Immature natural killer cell (primary cell): ENCODE measurements at regions not wholly inside any gene's neighbourhood (a gene's known extent, or its start where the extent isn't known, plus 50 kb on each side); places are given as distances from the start of the nearest gene placed in this dataset.
"Not testable (repeated sequence)": the region's sequence is repeated elsewhere in the genome, so short reads cannot be mapped to it uniquely, and the experiment has no call there.

Experiments used
- DNase-seq, 3 donors: peaks; one replicate each; pipeline ENCODE4 v3.0.0; 2022; ENCODE audit warnings: mixed read lengths in 1 of 3
- H3K27ac Mint-ChIP-seq, 6 donors: one replicate each; pipeline ENCODE4 v1.8.0; 2020; ENCODE audit warnings: mixed read lengths in 6 of 6, mild to moderate bottlenecking in 5 of 6, inconsistent platforms in 4 of 6, moderate library complexity in 3 of 6
- H3K27me3 Mint-ChIP-seq, 3 donors: one replicate each; pipeline ENCODE4 v1.8.0; 2020 to 2021; ENCODE audit warnings: low read depth in 3 of 3, mild to moderate bottlenecking in 3 of 3, mixed read lengths in 3 of 3, moderate library complexity in 3 of 3, inconsistent platforms in 1 of 3
- H3K36me3 Mint-ChIP-seq, 3 donors: one replicate each; pipeline ENCODE4 v1.8.0; 2020; ENCODE audit warnings: mixed read lengths in 3 of 3, inconsistent platforms in 2 of 3, mild to moderate bottlenecking in 2 of 3
- H3K4me1 Mint-ChIP-seq, 2 donors: one replicate each; pipeline ENCODE4 v1.8.0; 2020; ENCODE audit warnings: inconsistent platforms in 2 of 2, mild to moderate bottlenecking in 2 of 2, mixed read lengths in 2 of 2, moderate library complexity in 1 of 2
- H3K4me3 Mint-ChIP-seq, 5 donors: one replicate each; pipeline ENCODE4 v1.8.0; 2020; ENCODE audit warnings: mild to moderate bottlenecking in 5 of 5, mixed read lengths in 5 of 5, inconsistent platforms in 3 of 5, moderate library complexity in 3 of 5
- H3K9me3 Mint-ChIP-seq, 6 donors: one replicate each; pipeline ENCODE4 v1.8.0; 2020; ENCODE audit warnings: mild to moderate bottlenecking in 6 of 6, mixed read lengths in 6 of 6, inconsistent platforms in 4 of 6, moderate library complexity in 3 of 6

DNA sequence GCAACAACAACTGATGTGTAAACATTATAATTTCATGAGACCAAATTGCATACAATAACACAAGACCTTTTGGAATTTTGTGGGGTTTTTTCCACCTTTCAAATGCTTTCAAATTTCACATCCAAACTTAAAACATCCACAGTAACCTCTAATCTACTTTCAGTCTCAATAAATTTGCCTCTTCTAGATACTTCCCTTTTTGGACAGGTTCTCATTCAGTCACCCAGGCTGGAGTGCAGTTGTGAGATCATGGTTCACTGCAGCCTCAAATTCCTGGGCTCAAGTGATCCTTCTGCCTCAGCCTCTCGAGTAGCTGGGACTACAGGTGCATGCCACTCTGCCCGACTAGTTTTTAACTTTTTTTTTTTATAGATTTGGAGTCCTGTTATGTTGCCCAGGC is 556.6 kb downstream of the NLGN4X start:
- H3K4me3 Mint-ChIP-seq, result no peak overlapping the region
- H3K27ac Mint-ChIP-seq, result no peak overlapping the region
- peaks cover 0 to 17% (median 6%) of the 10 kb centered on the region in 6 donors for H3K9me3 Mint-ChIP-seq
- H3K27me3 Mint-ChIP-seq, result peaks cover 0 to 2% (median 2%) of the 10 kb centered on the region in 3 donors
- no peak for DNase-seq
- H3K36me3 Mint-ChIP-seq, result no peaks in the 10 kb centered on the region
- no peaks in the 10 kb centered on the region for H3K4me1 Mint-ChIP-seq

DNA sequence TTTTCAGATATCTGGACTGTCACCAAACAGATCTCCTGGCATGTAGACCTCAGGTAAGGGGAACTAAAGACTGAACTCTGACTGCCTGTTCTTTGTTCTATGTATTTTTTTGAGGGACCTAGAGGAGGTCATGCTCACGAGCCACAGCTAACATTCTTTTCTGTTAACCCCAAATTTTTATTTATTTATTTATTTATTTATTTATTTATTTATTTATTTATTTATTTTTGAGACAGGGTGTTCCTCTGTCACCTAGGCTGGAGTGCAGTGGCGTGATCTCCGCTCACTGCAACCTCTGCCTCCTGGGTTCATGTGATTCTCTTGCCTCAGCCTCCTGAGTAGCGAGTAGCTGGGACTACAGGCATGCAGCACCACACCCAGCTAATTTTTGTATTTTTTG is 562.0 kb downstream of the NLGN4X start:
- not testable (repeated sequence) for H3K4me3 Mint-ChIP-seq, DNase-seq, H3K27me3 Mint-ChIP-seq, H3K36me3 Mint-ChIP-seq, H3K4me1 Mint-ChIP-seq, H3K27ac Mint-ChIP-seq
- peaks cover 0 to 38% (median 15%) of the 10 kb centered on the region in 6 donors for H3K9me3 Mint-ChIP-seq

DNA sequence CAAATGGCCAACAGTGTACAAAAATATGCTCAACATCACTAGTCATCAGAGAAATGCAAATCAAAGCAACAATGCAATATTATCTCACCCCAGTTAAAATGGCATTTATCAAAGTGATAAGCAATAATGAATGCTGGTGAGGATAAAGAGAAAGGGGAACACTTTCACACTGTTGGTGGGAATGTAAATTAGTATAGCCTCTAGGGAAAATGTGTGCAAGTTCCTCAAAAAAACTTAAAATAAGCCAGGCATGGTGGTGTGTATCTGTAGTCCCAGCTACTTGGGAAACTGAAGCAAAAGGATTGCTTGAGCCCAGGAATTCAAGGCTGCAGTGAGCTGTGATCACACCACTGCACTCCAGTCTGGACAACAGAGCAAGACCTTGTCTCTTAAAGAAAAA is 572.1 kb downstream of the NLGN4X start:
- Mint-ChIP-seq H3K36me3 (peaks cover 0 to 7% (median 0%) of the 10 kb centered on the region in 3 donors), H3K4me1 (no peaks in the 10 kb centered on the region), H3K9me3 (peaks cover 2 to 30% (median 10%) of the 10 kb centered on the region in 6 donors), H3K27me3 (peaks cover 0 to 2% (median 0%) of the 10 kb centered on the region in 3 donors), H3K27ac (no peak overlapping the region), H3K4me3 (no peak overlapping the region)
- no peak for DNase-seq

DNA sequence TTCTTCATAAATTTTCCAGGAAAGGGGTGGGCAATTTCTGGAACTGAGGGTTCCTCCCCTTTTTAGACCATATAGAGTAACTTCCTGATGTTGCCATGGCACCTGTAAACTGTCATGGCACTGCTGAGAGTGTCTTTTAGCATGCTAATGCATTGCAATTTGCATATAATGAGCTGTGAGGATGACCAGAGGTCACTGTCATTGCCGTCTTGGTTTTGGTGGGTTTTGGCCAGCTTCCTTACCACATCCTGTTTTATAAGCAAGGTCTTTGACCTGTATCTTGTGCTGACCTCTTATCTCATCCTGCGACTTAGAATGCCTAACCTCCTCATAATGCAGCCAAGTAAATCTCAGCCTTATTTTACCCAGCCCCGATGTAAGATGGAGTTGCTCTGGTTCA is 577.8 kb downstream of the NLGN4X start:
- Mint-ChIP-seq H3K27me3 (peaks cover 0 to 1% (median 0%) of the 10 kb centered on the region in 3 donors), H3K9me3 (peaks cover 2 to 45% (median 10%) of the 10 kb centered on the region in 6 donors), H3K4me3 (no peak overlapping the region), H3K27ac (no peak overlapping the region), H3K36me3 (peaks cover 0 to 7% (median 0%) of the 10 kb centered on the region in 3 donors), H3K4me1 (no peaks in the 10 kb centered on the region)
- no peak for DNase-seq

DNA sequence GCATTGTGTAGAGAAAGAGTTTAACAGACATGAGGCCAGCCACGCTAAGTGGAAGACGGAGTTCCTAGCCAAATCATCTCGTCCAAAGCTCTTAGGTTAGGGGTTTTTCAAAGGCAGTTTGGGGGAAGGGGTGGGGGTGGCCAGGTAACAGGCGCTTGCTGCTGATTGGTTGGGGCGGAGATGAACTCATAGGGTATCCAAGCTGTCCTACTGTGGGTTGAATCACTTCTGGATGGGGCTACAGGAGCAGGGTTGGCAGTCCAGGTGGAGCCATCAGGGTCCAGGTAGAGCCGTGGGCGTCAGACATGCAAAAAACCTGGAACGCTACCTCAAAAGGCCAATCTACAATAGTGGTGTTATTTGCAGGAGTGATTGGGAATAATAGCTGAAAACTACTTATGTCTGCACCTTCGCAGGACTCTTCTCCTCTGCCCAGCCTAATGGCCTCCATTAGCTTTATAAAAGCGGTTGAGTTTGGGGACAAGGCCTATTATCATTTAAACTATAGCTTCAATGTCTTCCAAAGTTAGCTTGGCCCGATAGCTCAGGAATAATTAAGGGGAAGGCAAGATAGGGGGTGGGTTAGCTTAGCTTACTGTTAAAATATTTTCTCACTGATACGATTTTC is 579.6 kb downstream of the NLGN4X start:
- Mint-ChIP-seq H3K27ac (no peak overlapping the region), H3K9me3 (peaks cover 2 to 43% (median 11%) of the 10 kb centered on the region in 6 donors), H3K27me3 (peaks cover 0 to 1% (median 0%) of the 10 kb centered on the region in 3 donors), H3K4me1 (no peaks in the 10 kb centered on the region), H3K36me3 (peaks cover 0 to 4% (median 0%) of the 10 kb centered on the region in 3 donors), H3K4me3 (no peak overlapping the region)
- no peak for DNase-seq

DNA sequence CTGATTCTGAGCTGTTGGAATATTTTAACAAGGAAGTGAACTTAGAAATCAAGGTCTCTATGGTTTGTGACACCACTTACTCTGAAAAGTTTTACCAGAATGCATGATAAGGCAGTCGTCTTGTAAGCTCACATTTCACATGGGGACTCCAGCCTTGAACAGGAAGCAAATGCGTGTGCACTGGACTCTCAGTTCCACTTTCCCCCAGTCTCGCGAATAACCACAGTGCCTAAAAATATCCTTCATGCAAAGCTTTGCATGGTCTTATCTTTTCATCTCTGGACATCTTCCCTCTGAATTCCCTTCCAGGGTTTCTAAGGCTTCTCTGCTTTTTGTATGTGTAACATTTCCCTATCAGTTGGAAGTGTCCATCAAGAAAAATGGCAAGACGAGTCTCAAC is 581.8 kb downstream of the NLGN4X start:
- H3K4me1 Mint-ChIP-seq, result no peaks in the 10 kb centered on the region
- H3K27me3 Mint-ChIP-seq, result peaks cover 0 to 1% (median 0%) of the 10 kb centered on the region in 3 donors
- H3K36me3 Mint-ChIP-seq, result no peaks in the 10 kb centered on the region
- no peak overlapping the region for H3K4me3 Mint-ChIP-seq
- H3K27ac Mint-ChIP-seq, result no peak overlapping the region
- no peak for DNase-seq
- peaks cover 0 to 40% (median 15%) of the 10 kb centered on the region in 6 donors for H3K9me3 Mint-ChIP-seq

DNA sequence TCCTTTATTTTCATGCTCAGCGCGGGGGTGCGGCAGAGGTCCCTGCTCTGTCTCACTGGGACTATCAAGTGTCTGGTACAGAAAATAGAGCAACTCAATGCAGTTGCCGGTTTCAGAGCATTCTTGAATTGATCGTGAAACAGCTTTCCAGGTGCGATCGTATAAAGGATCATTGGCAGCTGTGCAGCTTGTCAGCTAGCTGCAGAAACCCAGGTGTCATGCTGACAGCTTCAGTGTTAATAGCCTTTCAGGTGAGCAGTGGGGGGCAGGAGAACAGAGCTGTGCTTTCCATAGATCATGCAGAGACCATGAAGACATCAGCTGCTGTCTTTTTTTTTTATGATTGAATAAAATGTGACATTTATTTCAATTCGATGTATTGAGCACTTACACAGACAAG is 583.9 kb downstream of the NLGN4X start:
- Mint-ChIP-seq H3K4me3 (no peak overlapping the region), H3K4me1 (no peaks in the 10 kb centered on the region)

DNA sequence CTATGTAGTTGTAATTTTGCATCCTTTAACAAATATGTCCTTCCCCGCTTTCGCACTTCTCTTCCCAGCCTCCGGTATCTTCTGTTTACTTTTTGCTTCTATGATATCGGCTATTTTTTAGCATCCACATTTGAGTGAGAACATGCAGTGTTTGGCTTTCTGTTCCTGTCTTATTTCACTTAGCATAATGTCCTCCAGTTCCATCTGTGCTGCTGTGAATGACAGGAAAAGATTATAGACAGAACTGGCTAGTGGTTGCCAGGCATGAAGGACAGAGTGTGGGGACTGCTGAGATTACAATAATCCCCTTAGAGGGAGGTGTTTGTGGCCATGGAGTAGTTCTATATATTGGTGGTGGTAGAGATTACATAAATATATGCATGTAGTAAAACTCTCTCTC is 588.6 kb downstream of the NLGN4X start:
- no peak for DNase-seq
- Mint-ChIP-seq H3K4me3 (no peak overlapping the region), H3K9me3 (peaks cover 0 to 17% (median 9%) of the 10 kb centered on the region in 6 donors), H3K36me3 (no peaks in the 10 kb centered on the region), H3K27me3 (peaks cover 0 to 2% (median 0%) of the 10 kb centered on the region in 3 donors), H3K4me1 (no peaks in the 10 kb centered on the region), H3K27ac (no peak overlapping the region)

More for the DNA sequence above, 583.9 kb downstream of the NLGN4X start:
- no peak for DNase-seq
- no peaks in the 10 kb centered on the region for H3K36me3 Mint-ChIP-seq
- no peak overlapping the region for H3K27ac Mint-ChIP-seq
- peaks cover 0 to 1% (median 0%) of the 10 kb centered on the region in 3 donors for H3K27me3 Mint-ChIP-seq
- peaks cover 0 to 28% (median 13%) of the 10 kb centered on the region in 6 donors for H3K9me3 Mint-ChIP-seq

DNA sequence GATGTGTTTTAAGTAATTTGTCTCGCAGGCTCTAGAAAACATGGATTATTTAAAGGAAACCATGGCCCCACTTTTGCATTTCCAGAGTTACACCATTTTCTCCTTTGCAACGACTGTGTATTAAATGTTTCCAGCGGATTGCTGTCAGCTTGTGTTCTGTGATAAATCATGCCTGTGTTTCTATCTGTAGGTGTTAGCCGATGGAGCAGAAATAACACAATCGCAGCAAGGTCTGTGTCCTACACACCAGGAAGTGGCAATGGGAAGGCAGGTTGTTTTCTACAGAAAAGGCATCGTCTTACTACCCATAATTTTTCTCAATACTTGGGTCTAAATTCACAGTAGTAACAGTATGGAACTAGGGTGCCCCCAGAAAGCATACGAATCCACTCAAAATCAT is 590.1 kb downstream of the NLGN4X start:
- Mint-ChIP-seq H3K4me3 (no peak overlapping the region), H3K27ac (no peak overlapping the region), H3K4me1 (no peaks in the 10 kb centered on the region), H3K36me3 (no peaks in the 10 kb centered on the region), H3K9me3 (peaks cover 0 to 11% (median 3%) of the 10 kb centered on the region in 6 donors), H3K27me3 (peaks cover 0 to 3% (median 0%) of the 10 kb centered on the region in 3 donors)
- no peak for DNase-seq

DNA sequence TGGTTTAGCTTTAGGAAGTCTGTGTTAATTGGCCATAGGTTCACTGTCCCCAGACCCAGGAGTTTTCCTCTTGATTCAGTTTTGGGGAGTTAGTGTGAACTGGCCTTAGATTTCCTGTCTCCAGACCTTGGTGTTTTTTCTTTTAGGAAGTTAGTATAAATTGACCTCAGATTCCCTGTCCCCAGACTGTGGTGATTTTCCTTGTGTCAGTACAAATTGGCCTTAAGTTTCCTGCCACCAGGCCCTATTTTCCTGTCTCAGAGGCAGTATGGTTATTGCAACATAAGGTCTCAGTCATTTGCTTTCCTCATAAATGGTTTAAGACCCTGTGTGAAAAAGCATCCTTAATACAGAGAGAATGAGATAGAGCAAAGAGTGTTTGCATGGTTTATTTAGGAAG is 595.8 kb downstream of the NLGN4X start:
- H3K4me3 Mint-ChIP-seq, result no peak overlapping the region
- H3K4me1 Mint-ChIP-seq, result no peaks in the 10 kb centered on the region
- H3K36me3 Mint-ChIP-seq, result no peaks in the 10 kb centered on the region
- peaks cover 0 to 3% (median 0%) of the 10 kb centered on the region in 3 donors for H3K27me3 Mint-ChIP-seq
- no peak overlapping the region for H3K27ac Mint-ChIP-seq
- H3K9me3 Mint-ChIP-seq, result peaks cover 0 to 21% (median 5%) of the 10 kb centered on the region in 6 donors
- DNase-seq, result no peak

DNA sequence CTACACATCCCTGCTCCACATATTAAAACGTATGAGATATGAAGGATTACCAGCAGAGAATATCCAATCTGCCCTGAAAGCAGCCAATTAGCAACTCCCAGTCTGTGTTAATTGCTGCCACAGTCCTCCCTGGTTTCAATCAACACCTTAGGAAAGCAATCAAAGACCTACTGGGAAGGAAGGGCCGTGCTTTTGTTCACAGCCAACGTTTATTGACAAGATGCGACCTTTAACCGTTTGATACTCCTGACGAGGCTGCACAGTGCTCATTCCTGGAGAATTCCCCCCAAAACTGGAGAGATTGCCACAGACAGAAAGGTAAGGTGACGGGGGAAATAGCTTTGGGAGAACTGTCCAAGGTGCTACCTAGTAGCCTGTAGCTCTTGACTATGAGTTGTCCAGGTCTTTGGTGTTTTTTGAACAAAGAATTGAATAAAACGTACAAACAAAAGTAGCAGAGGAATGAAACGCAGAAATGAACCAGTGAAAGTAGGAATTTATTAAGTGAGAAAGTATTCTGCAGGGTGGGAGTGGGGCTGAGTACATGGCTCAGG is 596.5 kb downstream of the NLGN4X start:
- H3K36me3 Mint-ChIP-seq, result no peaks in the 10 kb centered on the region
- H3K4me3 Mint-ChIP-seq, result no peak overlapping the region
- peaks cover 0 to 21% (median 5%) of the 10 kb centered on the region in 6 donors for H3K9me3 Mint-ChIP-seq
- H3K4me1 Mint-ChIP-seq, result no peaks in the 10 kb centered on the region
- DNase-seq, result no peak
- peaks cover 0 to 3% (median 0%) of the 10 kb centered on the region in 3 donors for H3K27me3 Mint-ChIP-seq
- H3K27ac Mint-ChIP-seq, result no peak overlapping the region

DNA sequence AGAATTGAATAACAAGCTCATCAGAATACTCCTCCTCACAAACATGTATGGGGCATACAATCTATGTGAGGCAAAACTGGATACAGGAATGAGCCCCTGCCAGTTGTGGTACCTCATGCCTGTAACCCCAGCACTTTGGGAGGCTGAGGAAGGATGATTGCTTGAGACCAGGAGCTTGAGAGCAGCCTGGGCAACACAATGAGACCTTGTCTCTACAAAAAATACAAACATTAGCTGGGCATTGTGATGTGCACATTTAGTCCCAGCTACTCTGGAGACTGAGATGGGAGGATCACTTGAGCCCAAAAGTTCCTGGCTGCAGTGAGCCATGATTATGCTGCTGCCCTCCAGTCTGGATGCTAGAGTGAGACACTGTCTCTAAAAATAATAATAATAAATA is 611.0 kb downstream of the NLGN4X start:
- no peak overlapping the region for H3K4me3 Mint-ChIP-seq
- H3K9me3 Mint-ChIP-seq, result peaks cover 0 to 20% (median 2%) of the 10 kb centered on the region in 6 donors
- H3K27me3 Mint-ChIP-seq, result peaks cover 0 to 1% (median 1%) of the 10 kb centered on the region in 3 donors
- no peak for DNase-seq
- H3K27ac Mint-ChIP-seq, result no peak overlapping the region
- no peaks in the 10 kb centered on the region for H3K36me3 Mint-ChIP-seq
- H3K4me1 Mint-ChIP-seq, result no peaks in the 10 kb centered on the region

DNA sequence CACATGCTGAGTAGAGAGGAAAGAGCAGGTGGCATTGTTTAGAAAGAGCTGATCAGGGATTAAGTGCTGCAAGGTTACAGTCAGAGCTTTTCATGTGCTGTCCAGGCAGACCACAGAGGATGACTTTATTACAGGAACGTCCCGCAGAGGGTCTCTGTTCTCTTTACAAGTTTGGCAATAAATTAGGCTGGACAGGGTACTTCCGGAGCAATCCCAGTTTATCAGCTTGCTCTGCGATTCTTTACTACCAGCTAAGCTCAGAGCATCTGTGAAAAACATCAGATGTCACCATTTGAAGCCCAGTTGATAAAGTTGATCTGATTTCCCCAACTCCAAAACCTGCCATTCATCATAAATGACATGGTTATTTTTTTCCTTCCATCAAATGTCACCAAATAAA is 633.1 kb downstream of the NLGN4X start:
- DNase-seq, result no peak
- no peaks in the 10 kb centered on the region for H3K36me3 Mint-ChIP-seq
- H3K27me3 Mint-ChIP-seq, result peaks cover 0 to 4% (median 0%) of the 10 kb centered on the region in 3 donors
- no peak overlapping the region for H3K27ac Mint-ChIP-seq
- no peak overlapping the region for H3K4me3 Mint-ChIP-seq
- H3K9me3 Mint-ChIP-seq, result peaks cover 3 to 24% (median 10%) of the 10 kb centered on the region in 6 donors
- no peaks in the 10 kb centered on the region for H3K4me1 Mint-ChIP-seq

DNA sequence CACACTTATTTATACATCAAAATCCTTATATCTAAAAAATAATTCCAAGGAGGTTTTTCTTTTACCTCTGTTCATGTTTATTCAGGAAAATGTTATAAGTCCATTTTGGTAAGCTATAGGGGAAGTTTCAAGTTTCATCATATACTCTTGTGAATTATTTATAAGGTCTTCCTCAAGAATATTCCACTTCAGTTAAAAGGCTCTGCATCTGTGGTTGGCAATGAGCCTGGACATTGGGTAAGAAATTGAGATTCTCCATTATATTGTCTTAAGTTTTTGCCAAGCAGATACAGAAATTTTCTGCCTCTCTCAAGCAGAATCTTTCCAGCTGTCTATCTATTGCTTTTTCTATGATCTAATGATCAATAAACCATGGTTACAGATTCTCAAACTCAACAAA is 641.9 kb downstream of the NLGN4X start:
- Mint-ChIP-seq H3K4me3 (no peak overlapping the region), H3K27me3 (peaks cover 0 to 3% (median 0%) of the 10 kb centered on the region in 3 donors)
- no peak for DNase-seq

More for the DNA sequence above, 641.9 kb downstream of the NLGN4X start:
- H3K4me1 Mint-ChIP-seq, result no peaks in the 10 kb centered on the region
- H3K27ac Mint-ChIP-seq, result no peak overlapping the region
- H3K9me3 Mint-ChIP-seq, result peaks cover 2 to 9% (median 5%) of the 10 kb centered on the region in 6 donors
- no peaks in the 10 kb centered on the region for H3K36me3 Mint-ChIP-seq
